NT2/D1 (cell line): ENCODE measurements at regions not wholly inside any gene's neighbourhood (a gene's known extent, or its start where the extent isn't known, plus 50 kb on each side); places are given as distances from the start of the nearest gene placed in this dataset.

Experiments
- SUZ12 ChIP-seq: IDR thresholded peaks from 2 replicates; pipeline ENCODE4 v1.6.1; 2011; ENCODE audit not compliant: insufficient read length, insufficient read depth; ENCODE audit errors: extremely low read depth
- YY1 ChIP-seq: IDR thresholded peaks from 2 replicates; pipeline ENCODE4 v1.6.1; 2011; ENCODE audit not compliant: insufficient read length, insufficient read depth
- ZNF274 ChIP-seq: IDR thresholded peaks from 2 replicates; pipeline ENCODE4 v1.6.1; 2011; ENCODE audit warnings: mild to moderate bottlenecking, low read depth, low read length

GRCh38 chr6:149225946-149226345 is 91.6 kb upstream of the TAB2 start:
- TF ChIP-seq YY1 (no peak), ZNF274 (no peak), SUZ12 (no peak)
